ENCODE measurements at regions not wholly inside any gene's neighbourhood (a gene's known extent, or its start where the extent isn't known, plus 50 kb on each side); places are given as distances from the start of the nearest gene placed in this dataset.

- H3K27me3 ChIP-seq (ENCODE audit: control insufficient read depth, insufficient read depth, low read length): no peaks in the 10 kb centered on the region
These were observed 648.8 kb downstream of the PLA2G4A start for GRCh38 chr1:187477535-187477934.

GRCh38 chr1:187481581-187482148 lies 652.9 kb downstream of the PLA2G4A start:
- H3K36me3 ChIP-seq (ENCODE audit: control insufficient read depth, insufficient read depth, low read length): no peaks in the 10 kb centered on the region
- H3K27me3 ChIP-seq (ENCODE audit: control insufficient read depth, insufficient read depth, low read length): no peaks in the 10 kb centered on the region
- no peak overlapping the region for H3K4me3 ChIP-seq (ENCODE audit: low read length)
- H3K27ac ChIP-seq (ENCODE audit: low read depth, low read length): no peak overlapping the region
- H3K4me1 ChIP-seq (ENCODE audit: control insufficient read depth, insufficient read depth, low read length): no peaks in the 10 kb centered on the region
- H3K9ac ChIP-seq (ENCODE audit: low read length): no peak overlapping the region

More at GRCh38 chr1:187477535-187477934, 648.8 kb downstream of the PLA2G4A start:
- no peak overlapping the region for H3K4me3 ChIP-seq (ENCODE audit: low read length)
- no peaks in the 10 kb centered on the region for H3K36me3 ChIP-seq (ENCODE audit: control insufficient read depth, insufficient read depth, low read length)
- no peak overlapping the region for H3K9ac ChIP-seq (ENCODE audit: low read length)
- no peaks in the 10 kb centered on the region for H3K4me1 ChIP-seq (ENCODE audit: control insufficient read depth, insufficient read depth, low read length)
- H3K27ac ChIP-seq (ENCODE audit: low read depth, low read length): no peak overlapping the region

DNA sequence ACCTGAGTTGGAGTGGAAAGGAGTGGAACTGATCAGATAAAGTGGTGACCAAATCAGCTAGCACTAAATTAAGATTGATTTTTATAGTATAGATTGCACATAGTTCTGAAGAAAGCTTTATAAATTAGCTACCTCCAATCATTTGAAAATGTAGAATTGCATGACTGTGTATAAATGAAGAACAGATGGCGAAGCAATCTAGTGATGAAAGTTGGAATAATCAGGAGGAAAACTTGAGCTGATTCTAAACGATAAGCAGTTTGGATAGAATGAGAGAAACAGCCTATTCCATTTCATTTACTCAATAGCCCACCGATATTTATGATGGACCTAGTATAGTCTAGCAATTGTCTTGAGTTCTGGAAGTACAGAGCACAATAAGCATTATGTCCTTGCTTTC lies 661.5 kb downstream of the PLA2G4A start:
- Histone ChIP-seq H3K36me3 (ENCODE audit: control insufficient read depth, insufficient read depth, low read length) (no peaks in the 10 kb centered on the region), H3K4me1 (ENCODE audit: control insufficient read depth, insufficient read depth, low read length) (no peaks in the 10 kb centered on the region), H3K4me3 (ENCODE audit: low read length) (no peak overlapping the region), H3K27ac (ENCODE audit: low read depth, low read length) (no peak overlapping the region), H3K27me3 (ENCODE audit: control insufficient read depth, insufficient read depth, low read length) (no peaks in the 10 kb centered on the region), H3K9ac (ENCODE audit: low read length) (no peak overlapping the region)

DNA sequence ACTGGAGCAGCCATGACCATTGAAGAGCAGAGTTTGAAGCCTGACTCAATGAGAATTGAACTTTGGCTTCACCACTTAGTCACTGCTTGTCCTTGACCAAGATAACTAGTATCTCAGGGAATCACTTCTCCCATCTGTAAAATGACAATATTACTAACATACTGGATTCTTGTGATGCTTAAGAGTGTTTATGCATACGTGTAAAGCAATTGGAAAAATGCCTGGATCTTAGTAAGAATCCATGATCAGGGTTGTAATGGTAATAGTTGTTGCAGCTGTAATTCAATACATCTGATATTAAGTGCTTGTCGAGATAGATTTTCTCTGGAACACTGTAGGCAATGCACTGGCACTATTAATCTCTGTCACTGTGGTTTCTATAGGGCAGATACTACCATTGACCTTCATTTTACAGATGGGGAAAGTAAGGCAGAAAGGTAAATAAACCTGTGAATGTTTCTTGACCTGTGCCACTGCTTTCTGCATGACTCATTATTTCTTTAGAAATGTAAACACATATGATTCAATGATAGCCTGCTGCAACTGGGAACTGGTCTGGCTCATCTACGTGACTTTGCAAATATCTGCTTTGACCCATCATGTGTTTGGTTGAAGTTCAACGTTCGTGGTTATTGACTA lies 662.5 kb downstream of the PLA2G4A start:
- Histone ChIP-seq H3K9ac (ENCODE audit: low read length) (no peak overlapping the region), H3K36me3 (ENCODE audit: control insufficient read depth, insufficient read depth, low read length) (no peaks in the 10 kb centered on the region), H3K4me1 (ENCODE audit: control insufficient read depth, insufficient read depth, low read length) (no peaks in the 10 kb centered on the region), H3K4me3 (ENCODE audit: low read length) (no peak overlapping the region), H3K27ac (ENCODE audit: low read depth, low read length) (no peak overlapping the region), H3K27me3 (ENCODE audit: control insufficient read depth, insufficient read depth, low read length) (no peaks in the 10 kb centered on the region)

- Histone ChIP-seq H3K36me3 (ENCODE audit: control insufficient read depth, insufficient read depth, low read length) (no peaks in the 10 kb centered on the region), H3K4me1 (ENCODE audit: control insufficient read depth, insufficient read depth, low read length) (no peaks in the 10 kb centered on the region), H3K4me3 (ENCODE audit: low read length) (no peak overlapping the region), H3K9ac (ENCODE audit: low read length) (no peak overlapping the region), H3K27me3 (ENCODE audit: control insufficient read depth, insufficient read depth, low read length) (no peaks in the 10 kb centered on the region), H3K27ac (ENCODE audit: low read depth, low read length) (no peak overlapping the region)
These were observed 669.3 kb downstream of the PLA2G4A start for GRCh38 chr1:187498028-187498427.

- Histone ChIP-seq H3K4me3 (ENCODE audit: low read length) (no peak overlapping the region), H3K36me3 (ENCODE audit: control insufficient read depth, insufficient read depth, low read length) (no peaks in the 10 kb centered on the region), H3K4me1 (ENCODE audit: control insufficient read depth, insufficient read depth, low read length) (no peaks in the 10 kb centered on the region), H3K9ac (ENCODE audit: low read length) (no peak overlapping the region), H3K27me3 (ENCODE audit: control insufficient read depth, insufficient read depth, low read length) (no peaks in the 10 kb centered on the region), H3K27ac (ENCODE audit: low read depth, low read length) (no peak overlapping the region)
These were observed 676.0 kb downstream of the PLA2G4A start for GRCh38 chr1:187504779-187505178.

- H3K27ac ChIP-seq (ENCODE audit: low read depth, low read length): no peak overlapping the region
- H3K9ac ChIP-seq (ENCODE audit: low read length): no peak overlapping the region
- H3K27me3 ChIP-seq (ENCODE audit: control insufficient read depth, insufficient read depth, low read length): no peaks in the 10 kb centered on the region
- no peaks in the 10 kb centered on the region for H3K36me3 ChIP-seq (ENCODE audit: control insufficient read depth, insufficient read depth, low read length)
- no peaks in the 10 kb centered on the region for H3K4me1 ChIP-seq (ENCODE audit: control insufficient read depth, insufficient read depth, low read length)
- H3K4me3 ChIP-seq (ENCODE audit: low read length): no peak overlapping the region
These were observed 680.3 kb downstream of the PLA2G4A start for GRCh38 chr1:187509091-187509490.

GRCh38 chr1:187513190-187513589 lies 684.4 kb downstream of the PLA2G4A start:
- no peaks in the 10 kb centered on the region for H3K36me3 ChIP-seq (ENCODE audit: control insufficient read depth, insufficient read depth, low read length)
- no peak overlapping the region for H3K4me3 ChIP-seq (ENCODE audit: low read length)
- no peaks in the 10 kb centered on the region for H3K4me1 ChIP-seq (ENCODE audit: control insufficient read depth, insufficient read depth, low read length)
- no peaks in the 10 kb centered on the region for H3K27me3 ChIP-seq (ENCODE audit: control insufficient read depth, insufficient read depth, low read length)
- H3K9ac ChIP-seq (ENCODE audit: low read length): no peak overlapping the region
- no peak overlapping the region for H3K27ac ChIP-seq (ENCODE audit: low read depth, low read length)

GRCh38 chr1:187514110-187514509 lies 685.4 kb downstream of the PLA2G4A start:
- no peaks in the 10 kb centered on the region for H3K27me3 ChIP-seq (ENCODE audit: control insufficient read depth, insufficient read depth, low read length)
- no peak overlapping the region for H3K9ac ChIP-seq (ENCODE audit: low read length)
- no peaks in the 10 kb centered on the region for H3K4me1 ChIP-seq (ENCODE audit: control insufficient read depth, insufficient read depth, low read length)
- H3K36me3 ChIP-seq (ENCODE audit: control insufficient read depth, insufficient read depth, low read length): no peaks in the 10 kb centered on the region
- H3K27ac ChIP-seq (ENCODE audit: low read depth, low read length): no peak overlapping the region
- H3K4me3 ChIP-seq (ENCODE audit: low read length): no peak overlapping the region

- H3K36me3 ChIP-seq (ENCODE audit: control insufficient read depth, insufficient read depth, low read length): no peaks in the 10 kb centered on the region
- no peak overlapping the region for H3K4me3 ChIP-seq (ENCODE audit: low read length)
- no peaks in the 10 kb centered on the region for H3K4me1 ChIP-seq (ENCODE audit: control insufficient read depth, insufficient read depth, low read length)
- H3K9ac ChIP-seq (ENCODE audit: low read length): no peak overlapping the region
- no peaks in the 10 kb centered on the region for H3K27me3 ChIP-seq (ENCODE audit: control insufficient read depth, insufficient read depth, low read length)
- no peak overlapping the region for H3K27ac ChIP-seq (ENCODE audit: low read depth, low read length)
These were observed 688.1 kb downstream of the PLA2G4A start for GRCh38 chr1:187516874-187517273.

GRCh38 chr1:187517546-187517945 lies 688.8 kb downstream of the PLA2G4A start:
- Histone ChIP-seq H3K4me3 (ENCODE audit: low read length) (no peak overlapping the region), H3K4me1 (ENCODE audit: control insufficient read depth, insufficient read depth, low read length) (no peaks in the 10 kb centered on the region), H3K27ac (ENCODE audit: low read depth, low read length) (no peak overlapping the region), H3K9ac (ENCODE audit: low read length) (no peak overlapping the region), H3K27me3 (ENCODE audit: control insufficient read depth, insufficient read depth, low read length) (no peaks in the 10 kb centered on the region), H3K36me3 (ENCODE audit: control insufficient read depth, insufficient read depth, low read length) (no peaks in the 10 kb centered on the region)

DNA sequence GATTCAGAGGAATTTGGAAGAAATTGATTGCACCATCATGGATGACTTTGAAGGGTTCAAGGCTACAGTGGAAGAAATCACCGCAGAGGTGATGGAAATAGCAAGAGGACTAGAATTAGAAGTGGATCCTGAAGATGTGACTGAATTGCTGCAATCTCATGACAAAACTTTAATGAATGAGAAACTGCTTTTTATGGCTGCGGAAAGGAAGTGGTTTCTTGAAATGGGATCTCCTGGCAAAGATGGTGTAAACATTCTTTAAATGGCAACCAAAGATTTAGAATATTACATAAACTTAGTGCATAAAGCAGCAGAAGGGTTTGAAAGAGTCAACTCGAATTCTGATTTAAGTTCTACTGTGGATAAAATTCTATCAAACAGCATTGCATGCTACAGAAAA lies 698.6 kb downstream of the PLA2G4A start:
- H3K36me3 ChIP-seq (ENCODE audit: control insufficient read depth, insufficient read depth, low read length): no peaks in the 10 kb centered on the region
- no peak overlapping the region for H3K27ac ChIP-seq (ENCODE audit: low read depth, low read length)
- H3K4me1 ChIP-seq (ENCODE audit: control insufficient read depth, insufficient read depth, low read length): no peaks in the 10 kb centered on the region
- no peaks in the 10 kb centered on the region for H3K27me3 ChIP-seq (ENCODE audit: control insufficient read depth, insufficient read depth, low read length)
- no peak overlapping the region for H3K4me3 ChIP-seq (ENCODE audit: low read length)
- no peak overlapping the region for H3K9ac ChIP-seq (ENCODE audit: low read length)

GRCh38 chr1:187537936-187538335 lies 709.2 kb downstream of the PLA2G4A start:
- H3K27me3 ChIP-seq (ENCODE audit: control insufficient read depth, insufficient read depth, low read length): no peaks in the 10 kb centered on the region
- H3K27ac ChIP-seq (ENCODE audit: low read depth, low read length): no peak overlapping the region
- H3K36me3 ChIP-seq (ENCODE audit: control insufficient read depth, insufficient read depth, low read length): no peaks in the 10 kb centered on the region
- H3K9ac ChIP-seq (ENCODE audit: low read length): no peak overlapping the region
- H3K4me1 ChIP-seq (ENCODE audit: control insufficient read depth, insufficient read depth, low read length): no peaks in the 10 kb centered on the region
- H3K4me3 ChIP-seq (ENCODE audit: low read length): no peak overlapping the region
